ENCODE measurements at regions not wholly inside any gene's neighbourhood (a gene's known extent, or its start where the extent isn't known, plus 50 kb on each side); places are given as distances from the start of the nearest gene placed in this dataset.
"Not testable (repeated sequence)": the region's sequence is repeated elsewhere in the genome, so short reads cannot be mapped to it uniquely, and the experiment has no call there.

- CTCF ChIA-PET; DNase-seq (ENCODE audit: extremely low spot score); POLR2A ChIA-PET: not testable (repeated sequence)
Observed at GRCh38 chrX:71822314-71822713, 59.2 kb downstream of the CXorf49B start.

- CTCF ChIA-PET: no interaction called here
- POLR2A ChIA-PET: no interaction called here
- DNase-seq (ENCODE audit: extremely low spot score): no peak
- TF ChIP-seq SUZ12 (IDR thresholded peaks at IDR 0.05) (no peak), SP1 (IDR thresholded peaks at IDR 0.05) (no peak), NFRKB (IDR thresholded peaks at IDR 0.05) (no peak), L3MBTL2 (conservative IDR thresholded peaks at IDR 0.05) (no peak), PKNOX1 (IDR thresholded peaks at IDR 0.05) (no peak), ZNF384 (IDR thresholded peaks at IDR 0.05) (no peak), FOXA1 (IDR thresholded peaks at IDR 0.05) (no peak), TARDBP (IDR thresholded peaks at IDR 0.05) (no peak), ELF4 (IDR thresholded peaks at IDR 0.05) (no peak), HDGF (IDR thresholded peaks at IDR 0.05; ENCODE audit: borderline replicate concordance) (no peak), ARNT (IDR thresholded peaks at IDR 0.05) (no peak), FOXK2 (IDR thresholded peaks at IDR 0.05) (no peak), LEF1 (IDR thresholded peaks at IDR 0.05; ENCODE audit: borderline replicate concordance) (no peak), BHLHE40 (IDR thresholded peaks at IDR 0.05; ENCODE audit: borderline replicate concordance) (no peak), CTBP1 (IDR thresholded peaks at IDR 0.05; ENCODE audit: borderline replicate concordance) (no peak), FOXM1 (IDR thresholded peaks at IDR 0.05; ENCODE audit: borderline replicate concordance) (no peak)
Observed at GRCh38 chrX:71823391-71824057, 60.4 kb downstream of the CXorf49B start.

- POLR2A ChIA-PET: no interaction called here
- DNase-seq (ENCODE audit: extremely low spot score): no peak
- CTCF ChIA-PET: no interaction called here
- TF ChIP-seq SUZ12 (IDR thresholded peaks at IDR 0.05): no peak
- TF ChIP-seq ZNF384 (IDR thresholded peaks at IDR 0.05): no peak
- TF ChIP-seq CTBP1 (IDR thresholded peaks at IDR 0.05; ENCODE audit: borderline replicate concordance): no peak
- no peak for TF ChIP-seq FOXM1 (IDR thresholded peaks at IDR 0.05; ENCODE audit: borderline replicate concordance)
- no peak for TF ChIP-seq HDGF (IDR thresholded peaks at IDR 0.05; ENCODE audit: borderline replicate concordance)
- TF ChIP-seq BHLHE40 (IDR thresholded peaks at IDR 0.05; ENCODE audit: borderline replicate concordance): no peak
- TF ChIP-seq ELF4 (IDR thresholded peaks at IDR 0.05): no peak
- TF ChIP-seq LEF1 (IDR thresholded peaks at IDR 0.05; ENCODE audit: borderline replicate concordance): no peak
- TF ChIP-seq FOXK2 (IDR thresholded peaks at IDR 0.05): no peak
- no peak for TF ChIP-seq TARDBP (IDR thresholded peaks at IDR 0.05)
- TF ChIP-seq FOXA1 (IDR thresholded peaks at IDR 0.05): no peak
- TF ChIP-seq L3MBTL2 (conservative IDR thresholded peaks at IDR 0.05): no peak
- TF ChIP-seq PKNOX1 (IDR thresholded peaks at IDR 0.05): no peak
- no peak for TF ChIP-seq ARNT (IDR thresholded peaks at IDR 0.05)
- no peak for TF ChIP-seq NFRKB (IDR thresholded peaks at IDR 0.05)
- TF ChIP-seq SP1 (IDR thresholded peaks at IDR 0.05): no peak
Observed at GRCh38 chrX:71828086-71828485, 64.9 kb downstream of the CXorf49B start.

- CTCF ChIA-PET; POLR2A ChIA-PET; DNase-seq (ENCODE audit: extremely low spot score): not testable (repeated sequence)
Observed at GRCh38 chrX:71838092-71838491, 72.6 kb upstream of the NHSL2 start.

- no peak for DNase-seq (ENCODE audit: extremely low spot score)
- ChIA-PET POLR2A (no interaction called here), CTCF (no interaction called here)
- TF ChIP-seq ARNT (IDR thresholded peaks at IDR 0.05) (no peak), FOXM1 (IDR thresholded peaks at IDR 0.05; ENCODE audit: borderline replicate concordance) (no peak), ZNF384 (IDR thresholded peaks at IDR 0.05) (no peak), PKNOX1 (IDR thresholded peaks at IDR 0.05) (no peak), NFRKB (IDR thresholded peaks at IDR 0.05) (no peak), BHLHE40 (IDR thresholded peaks at IDR 0.05; ENCODE audit: borderline replicate concordance) (no peak), ELF4 (IDR thresholded peaks at IDR 0.05) (no peak), LEF1 (IDR thresholded peaks at IDR 0.05; ENCODE audit: borderline replicate concordance) (no peak), HDGF (IDR thresholded peaks at IDR 0.05; ENCODE audit: borderline replicate concordance) (no peak), SUZ12 (IDR thresholded peaks at IDR 0.05) (no peak), L3MBTL2 (conservative IDR thresholded peaks at IDR 0.05) (no peak)
Observed at GRCh38 chrX:71846429-71846828, 64.2 kb upstream of the NHSL2 start.

- CTCF ChIA-PET: no interaction called here
- DNase-seq (ENCODE audit: extremely low spot score): no peak
- POLR2A ChIA-PET: no interaction called here
- no peak for TF ChIP-seq SUZ12 (IDR thresholded peaks at IDR 0.05)
- no peak for TF ChIP-seq LEF1 (IDR thresholded peaks at IDR 0.05; ENCODE audit: borderline replicate concordance)
- no peak for TF ChIP-seq ARNT (IDR thresholded peaks at IDR 0.05)
- no peak for TF ChIP-seq FOXM1 (IDR thresholded peaks at IDR 0.05; ENCODE audit: borderline replicate concordance)
- no peak for TF ChIP-seq ELF4 (IDR thresholded peaks at IDR 0.05)
- TF ChIP-seq ZNF384 (IDR thresholded peaks at IDR 0.05): no peak
- TF ChIP-seq PKNOX1 (IDR thresholded peaks at IDR 0.05): no peak
- no peak for TF ChIP-seq HDGF (IDR thresholded peaks at IDR 0.05; ENCODE audit: borderline replicate concordance)
- no peak for TF ChIP-seq NFRKB (IDR thresholded peaks at IDR 0.05)
- TF ChIP-seq CTBP1 (IDR thresholded peaks at IDR 0.05; ENCODE audit: borderline replicate concordance): no peak
- no peak for TF ChIP-seq FOXA1 (IDR thresholded peaks at IDR 0.05)
- no peak for TF ChIP-seq BHLHE40 (IDR thresholded peaks at IDR 0.05; ENCODE audit: borderline replicate concordance)
- no peak for TF ChIP-seq FOXK2 (IDR thresholded peaks at IDR 0.05)
- no peak for TF ChIP-seq TARDBP (IDR thresholded peaks at IDR 0.05)
- TF ChIP-seq SP1 (IDR thresholded peaks at IDR 0.05): no peak
- no peak for TF ChIP-seq L3MBTL2 (conservative IDR thresholded peaks at IDR 0.05)
Observed at GRCh38 chrX:71852182-71852581, 58.5 kb upstream of the NHSL2 start.
